Hematopoietic multipotent progenitor cell treated with erythropoietin and hydrocortisone succinate and interleukin-3 and kit ligand, for 4 days (in vitro differentiated cells): ENCODE measurements at regions not wholly inside any gene's neighbourhood (a gene's known extent, or its start where the extent isn't known, plus 50 kb on each side); places are given as distances from the start of the nearest gene placed in this dataset.
A peak's percentile ranks its signal among the peaks of the same experiment; 100 is the strongest.
"Not testable (repeated sequence)": the region's sequence is repeated elsewhere in the genome, so short reads cannot be mapped to it uniquely, and the experiment has no call there.

Source experiments
- DNase-seq: peaks from one replicate; pipeline ENCODE4 v3.0.0-alpha.2; 2015

DNA sequence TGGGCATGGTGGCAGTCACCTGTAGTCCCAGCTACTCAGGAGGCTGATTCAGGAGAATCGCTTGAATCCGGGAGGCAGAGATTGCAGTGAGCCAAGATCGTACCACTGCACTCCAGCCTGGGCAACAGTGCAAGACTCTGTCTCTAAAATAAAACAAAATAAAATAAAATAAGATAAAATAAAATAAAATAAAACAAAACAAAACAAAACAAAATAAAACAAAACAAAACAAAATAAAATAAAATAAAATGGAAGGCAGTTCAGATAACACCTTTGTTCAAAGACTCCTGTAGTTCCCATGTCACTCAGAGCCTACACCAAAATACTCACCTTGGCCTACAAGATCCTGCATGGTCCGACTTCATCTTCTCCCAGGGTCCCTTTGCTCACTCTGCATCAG is 61.3 kb downstream of the SYF2 start:
- DNase-seq = not testable (repeated sequence)

DNA sequence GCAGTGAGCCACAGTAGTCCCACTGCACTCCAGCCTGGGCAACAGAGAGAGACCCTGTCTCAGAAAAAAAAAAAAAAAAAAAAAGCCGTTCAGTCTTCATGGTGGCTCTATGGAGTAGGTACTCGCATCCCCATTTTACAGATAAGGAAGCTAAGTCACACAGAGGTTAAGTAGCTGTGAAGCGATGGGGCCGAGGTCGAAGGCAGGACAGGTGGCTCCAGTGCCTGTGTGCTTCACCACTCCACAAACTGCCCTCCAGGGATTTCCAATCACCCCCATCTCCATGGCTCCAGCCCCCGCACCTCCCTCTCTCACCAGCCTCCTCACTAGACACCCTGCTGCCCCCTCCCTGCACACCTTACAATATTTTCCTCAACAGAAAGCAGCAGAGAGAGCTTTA is 61.9 kb downstream of the SYF2 start:
- DNase-seq = no peak

- DNase-seq = no peak
Observed at GRCh38 chr1:25169610-25170009, 62.7 kb downstream of the SYF2 start.

GRCh38 chr1:25169168-25169567 is 63.1 kb downstream of the SYF2 start:
- DNase-seq = no peak

DNA sequence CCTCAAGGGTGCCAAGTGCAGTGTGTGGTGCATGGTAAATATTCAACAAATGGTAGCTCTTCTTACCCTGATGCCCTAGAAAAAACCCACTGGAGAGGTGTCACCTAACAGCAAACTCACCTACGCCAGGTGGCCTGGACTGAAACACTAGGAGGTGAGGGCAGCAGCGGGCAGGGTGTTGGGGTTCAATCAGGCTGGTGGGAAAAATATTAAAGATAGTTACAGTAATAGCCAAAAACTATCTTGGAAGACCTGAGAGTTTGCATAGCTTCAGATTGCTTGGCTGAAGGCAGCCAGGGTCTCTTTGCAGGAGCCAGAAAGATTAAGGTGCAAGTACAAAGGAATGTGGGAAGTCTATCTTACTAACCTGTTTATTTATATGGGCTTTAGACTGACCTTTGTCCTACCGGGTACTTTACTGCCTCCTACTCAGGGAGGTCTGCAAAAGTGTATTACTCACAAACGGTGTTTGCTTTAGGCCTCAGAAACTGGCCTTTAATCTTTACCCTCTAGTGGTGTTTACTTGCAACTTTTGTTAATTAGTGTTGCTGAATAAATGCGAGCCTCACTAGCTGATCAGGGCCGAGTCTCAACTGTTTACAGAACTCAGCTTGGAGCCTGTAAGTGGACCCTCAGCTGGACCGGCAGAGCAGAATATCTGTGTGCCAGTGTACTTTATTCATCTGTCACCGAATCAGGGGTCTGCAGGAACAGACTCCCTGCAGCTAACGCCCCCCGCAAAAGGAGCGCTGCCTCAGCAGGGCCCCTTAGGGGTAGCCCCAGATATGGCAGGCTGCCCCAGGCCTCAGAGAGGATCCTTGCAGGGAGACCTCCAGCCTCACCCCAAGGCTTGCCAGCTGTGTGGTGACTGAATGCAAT is 63.9 kb downstream of the SYF2 start:
- DNase-seq = no peak

DNA sequence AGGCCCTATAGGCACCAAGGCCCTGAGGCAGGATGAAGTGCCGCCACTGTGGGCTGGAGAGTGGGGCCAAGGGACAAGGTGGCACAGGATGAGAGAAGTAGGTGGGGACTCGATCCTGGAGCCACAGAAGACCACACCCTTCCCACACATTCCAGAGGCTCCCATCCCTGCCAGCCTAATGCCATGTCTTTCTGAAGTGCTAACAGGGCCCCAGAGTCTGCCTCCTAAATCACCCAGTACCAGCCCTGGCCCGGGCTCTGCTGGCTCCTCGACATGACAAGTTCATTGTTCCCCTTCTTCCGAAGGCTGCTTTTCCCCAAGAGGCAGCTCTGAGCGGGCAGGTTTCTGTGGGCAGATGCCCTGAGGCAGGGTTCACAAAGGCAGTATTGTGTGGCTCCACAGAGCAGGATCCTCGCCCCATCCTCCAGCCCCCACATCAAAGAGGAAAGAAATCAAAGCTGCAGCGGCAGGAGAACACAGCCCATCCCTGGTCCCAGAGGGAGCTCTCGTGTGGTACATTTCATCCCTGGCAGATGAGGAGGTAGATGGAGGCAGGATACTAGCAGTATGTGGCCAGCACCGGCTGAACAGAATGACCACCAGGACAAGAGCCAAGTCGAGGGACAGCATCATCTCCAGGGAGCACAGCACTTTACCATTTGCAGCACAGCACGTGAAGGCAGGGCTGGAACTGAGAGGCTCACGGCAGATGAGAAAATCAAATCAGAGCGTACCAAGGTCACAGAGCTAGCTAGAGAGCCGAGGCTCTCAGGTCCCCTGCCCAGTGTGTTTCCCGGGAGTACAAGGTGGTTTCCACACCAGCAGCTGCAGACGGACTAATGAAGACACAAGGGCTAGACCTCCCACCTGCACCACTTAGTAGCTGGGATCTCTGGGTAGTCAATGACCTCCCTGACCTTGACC is 64.8 kb downstream of the SYF2 start:
- DNase-seq = no peak

DNA sequence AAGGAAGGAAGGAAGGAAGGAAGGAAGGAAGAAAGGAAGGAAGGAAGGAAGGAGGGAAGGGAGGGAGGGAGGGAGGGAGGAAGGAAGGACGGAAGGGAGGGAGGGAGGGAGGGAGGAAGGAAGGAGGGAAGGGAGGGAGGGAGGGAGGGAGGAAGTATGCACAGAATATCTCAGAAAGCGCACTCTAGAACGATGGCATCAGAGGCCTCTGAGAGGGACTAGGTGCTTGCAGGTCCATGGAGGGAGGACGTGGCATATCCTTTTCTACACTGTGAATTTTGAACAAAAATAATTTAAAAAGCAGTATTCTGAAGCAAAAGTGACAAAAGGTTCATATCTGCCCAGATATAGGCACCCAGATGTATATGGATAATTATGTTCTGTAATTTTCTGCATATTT is 65.5 kb downstream of the SYF2 start:
- no peak for DNase-seq

DNA sequence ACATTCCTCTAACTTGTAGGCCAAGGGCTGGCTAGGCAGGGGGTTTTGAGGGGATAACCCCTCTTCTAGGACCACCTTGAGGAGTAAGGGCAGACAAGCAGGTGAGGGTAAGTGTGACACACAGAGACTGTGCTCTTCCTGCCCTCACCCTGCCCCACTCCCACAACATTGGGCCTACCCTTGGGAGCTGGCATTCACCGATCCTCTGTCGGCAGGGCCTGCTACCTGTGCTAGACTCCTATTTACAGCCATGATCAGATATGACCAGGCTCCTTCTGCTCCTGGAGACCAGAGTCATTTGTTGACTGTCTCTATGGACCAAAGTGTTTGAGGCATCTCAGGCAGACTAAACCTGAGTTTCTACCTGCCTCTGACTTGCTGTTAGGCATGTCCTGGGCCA is 68.3 kb downstream of the SYF2 start:
- DNase-seq = no peak

- DNase-seq = no peak
Observed at GRCh38 chr1:25161981-25162380, 70.3 kb downstream of the SYF2 start.

GRCh38 chr1:25157846-25158245 is 74.5 kb downstream of the SYF2 start:
- no peak for DNase-seq

- no peak for DNase-seq
Observed at GRCh38 chr1:25150985-25151495, 81.3 kb downstream of the SYF2 start.

- peak; percentile 73 for DNase-seq
Observed at GRCh38 chr1:25148673-25149300, 83.5 kb downstream of the SYF2 start.

- no peak for DNase-seq
Observed at GRCh38 chr1:25146451-25146855, 85.8 kb downstream of the SYF2 start.

DNA sequence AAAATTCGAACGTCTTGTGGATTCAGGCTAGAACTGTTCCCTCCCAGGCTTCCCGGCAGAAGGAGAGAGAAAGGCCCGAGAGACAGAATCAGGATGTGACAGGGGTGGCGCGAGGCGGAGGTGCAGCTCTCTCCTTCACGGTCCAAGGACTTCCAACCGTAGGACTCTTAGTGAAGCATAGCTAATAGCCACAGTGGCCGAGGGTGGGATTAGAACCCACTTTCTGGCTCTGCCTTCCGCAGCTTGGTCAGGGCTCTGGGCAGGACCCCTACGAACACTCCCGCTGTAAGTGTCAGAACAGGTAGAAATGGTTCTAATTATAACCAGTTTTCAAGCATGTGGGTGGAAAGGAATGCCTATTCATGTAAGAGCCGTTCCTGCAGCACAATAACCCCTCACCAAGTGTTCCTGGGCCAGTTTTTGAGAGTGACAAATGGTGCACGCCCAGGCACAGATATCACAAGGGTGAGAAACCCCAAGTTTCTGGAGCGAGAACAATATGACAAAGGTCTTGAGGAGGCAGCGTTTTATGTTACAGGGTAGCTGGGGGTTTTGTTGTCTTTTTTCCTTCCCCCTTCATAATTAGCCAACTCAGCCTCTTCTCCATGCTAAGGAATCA is 86.4 kb downstream of the SYF2 start:
- DNase-seq = no peak

GRCh38 chr1:25140073-25140797 is 92.1 kb downstream of the SYF2 start:
- DNase-seq = peak; percentile 20

GRCh38 chr1:25137521-25138395 is 94.5 kb downstream of the SYF2 start:
- no peak for DNase-seq

DNA sequence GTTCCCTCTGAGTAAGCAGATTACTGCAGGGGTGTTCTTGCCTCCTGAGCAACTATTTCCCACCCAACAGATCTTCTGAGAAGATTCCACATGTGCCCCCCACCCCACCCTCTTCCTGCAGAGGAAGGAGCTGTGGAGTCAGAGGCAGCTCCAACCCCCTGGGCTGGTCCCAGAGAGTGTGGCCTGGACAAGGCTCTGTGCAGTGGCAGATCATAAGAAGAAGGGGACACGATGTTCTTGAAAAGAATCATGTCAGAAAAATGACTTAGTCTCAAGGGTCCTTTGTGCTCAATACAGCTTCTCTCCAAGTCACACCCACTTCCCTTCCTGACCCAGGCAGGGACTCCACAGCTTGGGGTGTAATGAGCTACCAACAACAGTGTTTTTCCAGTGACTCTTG is 95.2 kb downstream of the SYF2 start:
- no peak for DNase-seq

DNA sequence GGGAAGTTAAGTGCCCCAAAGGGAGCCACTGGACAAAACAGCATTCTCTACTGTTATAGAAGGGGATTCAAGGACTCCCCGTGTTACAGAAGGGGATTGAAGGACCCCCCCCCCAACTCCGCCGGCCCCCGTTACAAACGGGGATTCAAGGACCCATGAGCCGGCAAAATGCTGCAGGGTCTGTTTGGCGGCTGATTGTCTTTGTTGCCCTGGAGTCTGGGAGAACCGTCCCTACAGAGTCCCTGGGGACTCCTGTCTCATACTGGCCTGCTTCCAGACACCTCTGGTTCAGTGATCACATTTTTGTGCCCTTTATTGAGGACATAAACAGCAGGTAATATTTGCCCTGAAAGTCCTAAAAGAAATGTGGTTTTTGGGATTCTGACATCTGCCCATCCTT is 96.4 kb downstream of the SYF2 start:
- DNase-seq = no peak

- DNase-seq = no peak
Observed at GRCh38 chr1:25134801-25135461, 97.4 kb downstream of the SYF2 start.

GRCh38 chr1:25134307-25134706 is 98.0 kb downstream of the SYF2 start:
- no peak for DNase-seq
